NCI-H2107 treated with DMSO at 0.1 percent for 48 hours (cell line): ENCODE measurements at regions not wholly inside any gene's neighbourhood (a gene's known extent, or its start where the extent isn't known, plus 50 kb on each side); places are given as distances from the start of the nearest gene placed in this dataset.

Experiments
- DNase-seq: peaks from one replicate; lab custom pipeline; 2025; ENCODE audit not compliant: unreplicated experiment; lab: John Stamatoyannopoulos, UW

DNA sequence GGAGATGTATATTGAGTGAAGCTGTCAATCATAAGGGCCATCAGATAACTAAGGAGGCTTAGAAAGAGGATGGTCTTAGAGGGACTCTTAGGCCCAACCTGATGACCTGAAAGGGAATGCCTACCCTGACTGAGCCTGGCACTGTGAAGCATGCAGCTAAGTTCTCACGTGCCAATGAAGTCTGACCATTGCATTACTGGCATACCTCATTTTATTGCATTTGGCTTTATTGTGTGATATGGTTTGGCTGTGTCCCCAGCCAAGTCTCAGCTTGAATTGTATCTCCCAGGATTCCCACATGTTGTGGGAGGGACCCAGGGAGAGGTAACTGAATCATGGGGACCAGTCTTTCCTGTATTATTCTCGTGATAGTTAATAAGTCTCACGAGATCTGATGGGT lies 421.6 kb upstream of the SGCD start:
- DNase-seq, result no peak

DNA sequence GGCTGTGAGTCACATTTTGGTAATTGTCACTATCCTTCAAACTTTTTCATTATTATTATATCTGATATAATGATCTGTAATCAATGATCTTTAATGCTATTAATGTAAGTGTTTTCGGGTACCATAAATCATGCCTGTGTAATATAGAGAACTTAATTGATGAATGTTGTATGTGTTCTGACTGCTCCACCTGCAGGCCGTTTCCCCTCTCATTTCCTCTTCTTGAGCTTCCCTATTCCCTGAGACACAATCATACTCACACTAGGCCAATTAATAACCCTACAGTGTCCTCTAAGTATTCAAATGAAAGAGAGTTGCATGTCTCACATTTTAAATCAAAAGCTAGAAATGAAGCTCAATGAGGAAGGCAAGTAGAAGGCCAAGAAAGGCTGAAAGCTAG lies 420.9 kb upstream of the SGCD start:
- DNase-seq, result no peak

DNA sequence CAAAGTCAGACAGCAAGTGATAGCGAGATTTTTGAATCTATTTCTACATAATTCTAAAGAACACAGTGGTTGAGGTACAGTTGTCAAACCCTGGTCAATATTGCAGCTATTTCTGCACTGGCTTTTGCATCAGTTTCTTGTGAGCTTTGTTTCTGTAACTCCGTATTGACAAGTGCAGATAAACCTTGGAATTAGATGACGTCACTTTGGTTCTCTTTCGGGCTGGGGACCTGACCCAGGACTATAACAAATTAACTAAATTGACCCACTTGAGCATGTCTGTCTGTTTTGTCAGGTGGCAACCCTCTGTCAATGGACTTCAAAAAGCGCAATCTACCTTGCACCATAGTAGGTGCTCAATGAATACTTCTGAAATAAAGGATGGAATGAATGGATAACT lies 418.4 kb upstream of the SGCD start:
- DNase-seq, result no peak

DNA sequence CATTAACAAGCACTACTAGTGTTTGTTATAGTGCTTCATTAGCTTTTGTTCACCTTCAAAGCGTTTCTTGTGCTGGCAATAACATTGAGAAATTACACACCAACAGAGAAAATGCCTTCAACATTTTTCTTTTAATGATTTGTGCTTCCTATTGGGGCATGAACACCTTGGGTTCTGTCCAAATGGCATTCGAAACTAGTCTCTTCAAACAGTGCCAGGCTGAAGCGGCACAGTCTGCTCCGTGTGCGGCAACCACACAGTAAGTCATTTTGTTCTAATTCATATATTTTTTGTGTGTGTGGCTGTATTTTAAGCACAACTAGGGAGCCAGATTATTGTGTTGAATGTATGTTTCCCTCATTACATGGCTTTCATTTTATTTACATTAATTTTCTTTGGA lies 414.7 kb upstream of the SGCD start:
- DNase-seq, result peak; percentile 1

DNA sequence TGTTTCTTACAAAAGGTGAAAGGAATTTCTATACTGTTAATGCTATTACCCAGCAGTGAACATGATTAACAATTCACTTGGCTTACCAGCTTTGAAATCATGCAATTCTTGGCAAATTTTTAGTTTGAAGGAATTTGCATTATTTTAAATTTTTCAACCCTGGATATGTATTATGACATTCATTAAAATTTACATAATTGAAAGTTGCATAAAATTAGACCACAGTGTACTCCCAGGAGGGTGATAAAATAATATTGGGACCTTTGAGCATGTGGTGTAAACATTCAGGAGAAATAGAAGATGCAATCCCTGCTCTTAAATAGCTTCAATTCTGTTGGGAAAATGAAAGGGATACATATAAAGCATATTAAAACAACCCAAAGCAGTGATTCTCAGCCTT lies 412.2 kb upstream of the SGCD start:
- no peak for DNase-seq

DNA sequence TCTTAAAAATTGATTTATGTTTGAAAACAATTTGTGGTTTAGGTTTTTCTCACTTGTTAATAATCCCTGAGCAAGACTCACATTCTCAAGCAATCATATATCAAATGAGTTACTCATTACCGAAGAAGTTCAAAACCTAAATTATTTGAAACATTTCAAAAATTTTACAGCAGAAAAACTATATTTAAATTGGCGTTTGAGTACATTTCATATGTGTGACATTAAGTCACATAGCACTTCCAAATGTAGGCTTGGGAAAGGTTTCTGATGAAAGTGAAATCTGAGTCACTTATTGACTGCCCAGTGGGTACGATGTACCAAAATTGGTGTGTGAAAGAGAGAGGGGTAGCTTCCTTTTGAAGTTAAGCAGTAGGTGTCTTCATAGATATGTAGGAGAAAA lies 411.4 kb upstream of the SGCD start:
- DNase-seq, result no peak

DNA sequence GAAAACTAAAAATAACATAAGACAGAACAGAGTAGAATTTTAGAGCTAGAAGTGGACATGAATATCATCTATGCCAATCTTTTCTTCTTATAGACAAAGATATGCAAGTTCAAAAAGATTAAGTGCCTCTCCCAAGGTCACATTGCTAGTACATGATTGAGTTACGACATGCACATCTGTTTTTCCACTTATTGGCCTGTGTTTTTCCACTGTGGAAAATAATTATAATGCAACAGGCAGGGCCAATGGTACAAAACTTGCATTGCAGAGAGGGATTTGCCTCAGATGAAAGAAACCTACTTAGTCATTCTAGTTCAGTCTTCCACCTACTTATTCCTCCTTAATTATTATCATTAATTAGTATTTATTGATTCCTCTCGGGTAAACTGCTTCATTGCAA lies 407.8 kb upstream of the SGCD start:
- DNase-seq, result no peak

DNA sequence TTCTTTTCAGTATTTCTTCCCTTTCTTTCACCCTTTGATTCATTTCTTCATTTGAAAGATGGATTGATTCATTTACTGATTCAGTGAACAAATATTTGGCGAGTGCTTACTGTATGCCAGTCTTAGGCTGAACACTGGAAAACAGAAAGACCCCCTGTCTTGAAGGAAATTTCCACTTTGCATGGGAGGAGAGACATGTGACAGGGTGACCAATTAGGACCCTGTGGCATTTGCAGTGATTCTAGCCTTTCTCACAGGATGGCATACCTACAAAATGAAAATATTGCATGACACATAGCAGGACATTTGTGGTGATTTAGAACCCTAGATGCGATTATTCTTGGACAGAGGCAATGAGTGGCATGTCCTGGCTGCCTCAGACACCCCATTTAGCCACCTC lies 407.2 kb upstream of the SGCD start:
- no peak for DNase-seq

DNA sequence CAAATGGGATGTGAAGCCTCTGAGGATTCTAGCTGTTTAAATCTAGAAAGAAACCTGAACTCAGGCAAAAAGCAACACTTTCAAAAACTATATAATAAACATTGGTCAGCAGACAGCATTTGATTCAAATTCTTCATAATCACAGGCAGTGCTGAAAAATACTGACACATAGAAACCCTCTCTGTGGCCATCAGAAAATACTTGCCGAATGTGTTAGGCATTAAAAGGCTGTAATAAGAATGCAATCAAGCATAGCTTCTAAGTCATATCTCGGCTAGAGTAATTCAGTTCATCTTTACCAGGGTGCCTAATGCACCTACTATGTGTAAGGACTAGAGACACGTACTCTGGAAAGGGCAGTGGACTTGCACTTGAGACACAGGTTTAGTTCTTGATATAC lies 405.3 kb upstream of the SGCD start:
- DNase-seq, result no peak

DNA sequence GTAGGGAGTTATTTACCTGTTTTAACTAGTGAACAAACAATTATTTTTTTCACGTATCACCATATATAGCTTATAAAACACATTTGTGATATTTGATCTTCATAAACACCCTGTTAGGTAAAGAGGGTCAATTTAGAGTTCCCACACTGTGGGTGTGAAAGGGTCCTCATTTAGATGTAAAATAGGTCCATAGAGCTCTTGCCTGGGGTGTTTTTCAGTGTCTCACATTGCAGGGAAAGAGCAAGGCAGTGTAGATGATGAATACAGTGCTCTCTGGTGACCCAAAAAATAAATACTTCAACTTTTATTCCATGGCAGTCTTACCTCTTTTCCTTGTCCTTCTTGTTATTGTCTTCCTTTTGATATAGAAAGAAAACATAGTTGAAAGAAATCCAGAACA lies 403.2 kb upstream of the SGCD start:
- DNase-seq, result no peak

DNA sequence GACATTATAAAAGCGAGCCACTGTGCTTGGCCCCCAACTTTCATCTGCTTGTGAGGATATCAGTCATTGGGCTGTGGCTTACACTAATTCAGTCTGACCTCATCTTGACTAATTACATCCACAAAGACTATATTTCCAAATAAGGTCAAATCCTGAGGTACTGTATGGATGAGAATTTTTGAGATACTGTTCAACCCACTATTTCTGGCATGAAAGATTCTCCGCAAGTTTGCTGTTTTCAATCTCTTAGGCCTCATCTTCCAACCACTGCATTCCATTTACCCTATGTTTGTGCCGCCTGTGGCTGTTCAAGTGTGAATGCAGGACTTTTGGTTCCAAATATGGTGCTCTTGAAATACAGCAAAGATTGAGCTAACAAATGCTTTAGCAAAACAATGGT lies 400.9 kb upstream of the SGCD start:
- no peak for DNase-seq

DNA sequence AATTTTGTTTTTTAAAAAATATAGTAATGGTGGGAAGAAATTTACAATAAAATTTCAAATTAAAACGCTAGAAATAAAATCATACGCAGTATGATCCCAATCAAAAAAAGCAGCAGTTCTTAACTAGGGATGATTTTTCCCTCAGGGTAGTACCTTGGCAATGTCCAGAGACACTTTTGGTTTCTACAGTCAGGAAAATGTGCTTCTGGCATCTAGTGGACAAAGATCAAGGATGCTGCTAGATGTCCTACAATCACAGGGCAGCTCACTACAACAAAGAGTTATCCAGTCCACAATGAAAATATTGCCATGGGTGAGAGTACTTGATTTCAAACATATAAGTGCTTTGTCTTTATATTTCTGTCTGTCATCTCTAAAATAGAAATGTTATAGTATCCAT lies 400.2 kb upstream of the SGCD start:
- no peak for DNase-seq

DNA sequence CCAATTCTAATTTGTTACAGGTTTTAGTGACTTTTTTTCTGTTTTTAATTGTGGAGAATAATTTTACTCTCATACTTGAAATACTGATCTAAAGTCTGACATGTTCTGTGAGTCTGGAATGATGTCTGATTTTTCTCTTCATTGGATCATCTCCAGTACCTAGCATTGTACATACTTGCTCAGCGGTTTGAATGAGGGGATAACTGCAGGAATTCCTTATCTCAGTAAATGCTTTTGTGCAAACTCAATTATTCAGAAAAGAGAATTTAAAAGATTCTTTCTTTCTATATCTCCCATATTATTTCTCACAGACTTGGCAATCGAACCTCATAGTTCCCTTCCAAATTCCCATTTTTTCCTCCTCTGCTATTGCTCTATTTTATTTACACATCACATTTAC lies 397.9 kb upstream of the SGCD start:
- no peak for DNase-seq

DNA sequence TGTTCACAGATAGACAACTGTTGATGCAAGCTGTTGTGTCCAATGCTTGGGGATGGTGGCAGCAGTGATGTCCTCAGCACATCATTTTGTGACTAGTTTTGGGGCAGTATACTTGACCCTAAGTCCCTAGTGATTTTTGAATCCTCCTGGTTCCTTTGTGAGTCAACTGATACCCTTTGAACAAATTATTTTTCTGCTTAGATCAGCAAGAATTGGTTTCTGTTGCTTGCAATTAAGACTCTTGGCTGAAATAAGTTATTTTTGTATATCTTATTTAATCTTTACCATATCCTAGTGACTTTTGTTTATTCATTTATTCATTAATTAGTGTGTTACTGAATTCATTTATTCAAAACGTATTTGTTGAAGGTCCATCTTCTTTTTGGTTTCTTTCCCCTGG lies 392.0 kb upstream of the SGCD start:
- DNase-seq, result no peak

DNA sequence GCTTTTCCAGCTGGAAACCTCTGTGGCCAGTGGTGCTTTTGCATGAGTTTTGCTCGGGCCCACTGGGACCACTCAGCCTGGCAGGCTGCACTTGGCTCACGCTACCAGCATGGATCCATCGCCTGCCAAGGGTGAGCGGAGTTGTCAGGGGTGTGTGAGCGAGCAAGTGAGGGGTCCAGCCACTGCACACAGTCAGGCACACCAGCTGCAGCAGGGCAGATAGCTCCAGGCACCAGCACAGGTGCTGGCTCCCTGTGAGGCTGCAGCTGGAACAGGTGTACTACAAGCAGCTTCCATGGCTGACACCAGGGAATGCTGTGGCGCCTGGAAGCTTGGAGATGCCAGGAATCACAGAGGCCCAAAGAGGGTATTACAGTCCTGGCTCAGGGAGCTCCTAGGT lies 391.2 kb upstream of the SGCD start:
- DNase-seq, result no peak

DNA sequence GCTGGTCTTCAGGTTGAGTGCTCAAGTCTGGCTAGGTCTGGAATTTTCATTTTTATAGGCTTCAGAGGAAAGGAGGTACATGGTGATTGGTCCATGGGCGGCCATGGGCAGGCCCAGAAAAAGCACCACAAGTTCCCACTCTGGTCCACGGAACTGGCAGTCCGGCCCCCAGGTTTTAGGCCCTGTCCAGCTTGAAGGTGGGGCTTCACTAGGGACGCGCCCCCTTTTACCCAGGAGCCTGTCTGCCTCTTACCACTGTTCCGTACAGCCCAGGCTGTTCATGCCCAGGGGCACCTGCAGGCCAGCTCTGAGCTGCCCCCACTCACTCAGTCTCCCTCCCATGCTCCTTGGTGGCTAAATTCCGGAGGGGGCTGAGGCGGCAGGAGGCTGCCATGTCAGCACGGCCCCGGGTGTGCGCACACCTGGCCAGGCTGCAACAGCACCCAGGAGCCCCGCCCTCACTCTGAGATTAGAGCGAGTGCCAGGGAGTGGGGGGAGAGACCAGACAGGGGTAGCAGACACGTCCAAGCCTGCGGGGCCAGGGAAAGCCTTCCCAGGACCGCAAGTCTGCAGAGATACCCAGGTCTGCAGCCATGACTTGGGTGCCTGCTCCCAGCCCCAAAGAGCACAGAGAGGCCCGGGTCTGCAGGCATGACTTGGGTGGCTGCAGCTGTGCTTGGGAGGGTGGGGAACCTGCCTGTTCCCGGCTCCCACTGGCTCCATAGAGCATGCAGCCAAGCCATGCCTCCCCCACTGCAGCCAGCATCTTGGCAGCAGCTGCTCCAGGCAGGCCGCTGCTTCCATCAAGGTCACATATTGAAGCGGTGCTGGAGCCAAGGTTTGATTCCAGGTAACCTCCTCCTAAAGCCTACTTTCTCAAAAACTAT lies 390.2 kb upstream of the SGCD start:
- no peak for DNase-seq

DNA sequence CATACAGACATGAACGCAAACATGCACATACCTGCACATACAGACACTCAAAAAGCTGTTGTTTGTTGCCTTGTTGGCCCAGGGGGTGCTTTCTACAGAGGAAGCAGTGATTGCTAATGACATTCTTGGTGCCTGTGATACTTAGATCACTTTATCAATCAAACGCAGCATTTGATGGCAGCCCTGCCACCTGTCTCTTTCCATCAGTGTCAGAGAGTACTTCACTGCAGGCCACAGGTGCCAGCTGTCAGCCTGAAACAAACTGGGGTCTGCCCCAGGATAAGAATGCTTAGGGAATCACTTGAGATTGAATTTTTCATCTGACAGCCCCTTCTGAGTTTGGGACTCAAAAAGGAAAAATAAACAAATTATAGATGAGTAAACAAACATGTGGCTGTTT lies 388.9 kb upstream of the SGCD start:
- DNase-seq, result no peak

DNA sequence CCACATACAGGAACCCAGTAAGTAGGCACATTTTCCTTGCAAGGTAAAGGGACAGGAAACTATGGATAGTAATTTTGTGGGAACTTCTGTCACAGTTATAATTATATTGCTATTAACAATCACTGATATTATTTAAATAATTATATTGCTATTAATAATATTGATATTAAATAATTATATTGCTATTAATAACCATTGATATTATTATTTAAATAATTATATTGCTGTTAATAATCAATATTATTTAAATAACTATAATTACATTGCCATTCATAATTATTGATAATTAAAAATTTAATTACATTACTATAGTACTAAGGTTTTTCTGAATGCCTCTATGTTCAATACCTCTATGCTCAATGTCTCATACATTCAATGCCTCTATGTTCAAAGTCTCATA lies 385.6 kb upstream of the SGCD start:
- DNase-seq, result no peak

DNA sequence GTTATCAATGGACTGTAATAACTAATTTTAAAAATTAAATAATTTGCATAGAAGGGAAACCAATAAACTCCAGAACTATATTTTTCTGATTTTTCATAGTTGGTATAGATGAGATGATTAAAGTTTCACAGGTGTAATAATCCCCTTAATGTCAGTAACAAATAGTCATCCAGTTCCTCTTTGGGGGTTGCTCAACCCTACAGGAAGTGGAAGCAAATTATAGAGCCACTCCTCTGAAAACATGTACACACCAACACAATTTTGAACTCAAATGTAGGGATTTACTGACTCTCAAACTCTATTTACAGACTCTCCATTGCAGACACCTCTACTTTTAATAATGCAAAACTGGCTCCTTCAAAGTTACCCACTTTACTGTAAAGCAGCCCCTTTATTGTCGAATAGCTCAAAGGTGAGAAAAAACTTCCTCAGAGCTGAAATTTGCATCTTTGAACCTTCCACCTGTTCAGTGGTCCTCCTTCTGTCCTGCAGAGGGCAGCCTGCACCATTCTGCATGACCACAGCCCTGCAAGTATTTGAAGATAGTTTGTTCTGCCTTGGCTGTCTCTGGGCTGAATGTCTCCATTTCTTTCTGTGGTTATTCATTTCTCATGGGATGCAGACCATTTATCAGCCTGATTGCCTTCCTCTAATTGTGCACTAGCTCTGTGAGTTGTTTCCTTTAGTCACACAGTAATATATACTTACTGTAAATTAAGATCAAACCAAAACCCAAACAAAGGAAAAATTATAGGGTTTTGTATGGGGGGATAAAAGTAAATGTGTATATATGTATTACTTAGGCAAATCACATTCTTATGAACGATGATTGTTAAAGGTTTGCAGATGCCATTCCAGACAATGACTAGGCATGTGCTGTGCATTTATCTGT lies 383.2 kb upstream of the SGCD start:
- DNase-seq, result no peak

DNA sequence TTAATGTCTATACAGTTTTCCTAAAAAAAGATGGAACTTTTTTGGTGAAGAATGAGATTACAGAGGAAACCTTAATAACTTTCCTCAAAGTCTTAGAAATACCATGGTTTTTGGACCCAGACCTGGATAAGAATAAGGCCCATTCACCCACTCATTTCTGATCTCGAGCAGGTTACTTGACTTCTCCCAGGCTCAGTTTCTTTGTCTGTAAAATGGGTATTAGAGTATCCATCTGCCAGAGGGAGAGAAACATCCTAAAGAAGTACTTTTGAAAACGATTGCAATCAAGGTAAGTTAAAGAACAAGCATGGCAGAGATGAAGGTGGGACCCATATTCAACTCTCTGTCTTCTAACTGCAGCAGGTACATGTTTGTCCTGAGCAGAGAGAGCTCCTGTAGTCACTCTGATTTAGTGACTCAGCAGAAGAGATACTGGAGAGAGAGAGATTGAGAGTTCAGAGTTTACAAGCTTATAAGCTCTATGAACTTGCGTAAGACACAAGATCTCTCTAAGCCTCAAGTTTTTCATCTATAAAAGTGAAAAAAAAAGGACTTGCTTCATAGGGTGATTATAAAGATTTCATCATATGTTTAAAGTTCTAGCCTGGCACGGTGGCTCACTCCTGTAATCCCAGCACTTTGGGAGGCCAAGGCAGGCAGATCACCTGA lies 379.4 kb upstream of the SGCD start:
- no peak for DNase-seq

DNA sequence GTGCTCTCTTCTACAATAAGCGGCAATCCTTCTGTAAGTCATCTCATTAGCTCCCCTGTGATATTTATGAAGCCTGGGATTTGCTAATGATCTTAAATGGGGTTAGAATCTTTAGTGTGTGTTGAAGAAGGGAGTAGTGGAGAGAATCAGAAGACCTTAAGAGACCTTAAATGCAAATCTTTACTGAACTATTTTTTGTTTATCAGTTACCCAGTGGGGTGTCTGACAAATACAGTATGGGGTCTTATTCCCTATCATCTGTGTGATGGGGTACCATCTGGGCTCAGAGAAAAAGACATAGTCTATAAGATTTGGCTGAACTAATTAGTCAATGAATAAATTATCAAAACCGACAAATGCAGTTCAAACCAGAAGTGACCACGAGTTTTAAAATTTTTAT lies 378.4 kb upstream of the SGCD start:
- DNase-seq, result no peak
